HEK293T (cell line): ENCODE measurements at regions not wholly inside any gene's neighbourhood (a gene's known extent, or its start where the extent isn't known, plus 50 kb on each side); places are given as distances from the start of the nearest gene placed in this dataset.
"Not testable (repeated sequence)": the region's sequence is repeated elsewhere in the genome, so short reads cannot be mapped to it uniquely, and the experiment has no call there.

ENCODE experiments used
- CTCF ChIA-PET: fragments of 350-600 bp; formaldehyde crosslinking; extraction: SDS; loops from one replicate; lab custom pipeline; 2021; ENCODE audit warnings: antibody characterized with exemption, inconsistent platforms; lab: Yijun Ruan, JAX
- POLR2A ChIA-PET: fragments of 350-600 bp; formaldehyde crosslinking; extraction: SDS; loops from one replicate; lab custom pipeline; 2020; ENCODE audit warnings: antibody characterized with exemption, inconsistent platforms; lab: Yijun Ruan, JAX
- DNase-seq: peaks from one replicate; pipeline ENCODE4 v3.0.0; 2012; ENCODE audit warnings: mixed read lengths; ENCODE audit errors: extremely low spot score
- ARNT ChIP-seq: fragments of 450-650 bp; IDR thresholded peaks from 2 replicates; pipeline ENCODE4 v1.6.1; 2017; ENCODE audit warnings: mild to moderate bottlenecking
- BHLHE40 ChIP-seq: fragments of 450-650 bp; IDR thresholded peaks from 2 replicates; pipeline ENCODE4 v1.6.1; 2016; ENCODE audit warnings: mild to moderate bottlenecking, moderate library complexity, borderline replicate concordance
- CTBP1 ChIP-seq: fragments of 450-650 bp; IDR thresholded peaks from 2 replicates; pipeline ENCODE4 v1.6.1; 2016; ENCODE audit warnings: borderline replicate concordance
- ELF4 ChIP-seq: fragments of 450-650 bp; IDR thresholded peaks from 2 replicates; pipeline ENCODE4 v1.6.1; 2017; ENCODE audit warnings: antibody characterized with exemption
- FOXA1 ChIP-seq: fragments of 450-650 bp; IDR thresholded peaks from 2 replicates; pipeline ENCODE4 v1.6.1; 2016; ENCODE audit warnings: mild to moderate bottlenecking
- FOXK2 ChIP-seq: fragments of 450-650 bp; IDR thresholded peaks from 2 replicates; pipeline ENCODE4 v1.6.1; 2016; ENCODE audit warnings: mild to moderate bottlenecking
- FOXM1 ChIP-seq: fragments of 450-650 bp; IDR thresholded peaks from 2 replicates; pipeline ENCODE4 v1.6.1; 2017; ENCODE audit warnings: mild to moderate bottlenecking, borderline replicate concordance
- HDGF ChIP-seq: fragments of 450-650 bp; IDR thresholded peaks from 2 replicates; pipeline ENCODE4 v1.6.1; 2017; ENCODE audit warnings: antibody characterized with exemption, borderline replicate concordance
- L3MBTL2 ChIP-seq: fragments of 450-650 bp; conservative IDR thresholded peaks from 2 replicates; pipeline ENCODE4 v1.6.1; 2016; ENCODE audit warnings: mild to moderate bottlenecking
- LEF1 ChIP-seq: fragments of 450-650 bp; IDR thresholded peaks from 2 replicates; pipeline ENCODE4 v1.6.1; 2017; ENCODE audit warnings: mild to moderate bottlenecking, borderline replicate concordance
- NFRKB ChIP-seq: fragments of 450-650 bp; IDR thresholded peaks from 2 replicates; pipeline ENCODE4 v1.6.1; 2016; ENCODE audit warnings: mild to moderate bottlenecking, moderate library complexity
- SP1 ChIP-seq: fragments of 450-650 bp; IDR thresholded peaks from 2 replicates; pipeline ENCODE4 v1.6.1; 2017
- SUZ12 ChIP-seq: fragments of 450-650 bp; IDR thresholded peaks from 2 replicates; pipeline ENCODE4 v1.6.1; 2016; ENCODE audit warnings: mild to moderate bottlenecking
- TARDBP ChIP-seq: fragments of 450-650 bp; IDR thresholded peaks from 2 replicates; pipeline ENCODE4 v1.6.1; 2016
- ZNF384 ChIP-seq: fragments of 450-650 bp; IDR thresholded peaks from 2 replicates; pipeline ENCODE4 v1.6.1; 2016
- TF ChIP-seq, protein P1 (sequence below): fragments of 450-650 bp; IDR thresholded peaks from 2 replicates; pipeline ENCODE4 v1.6.1; 2016

DNA sequence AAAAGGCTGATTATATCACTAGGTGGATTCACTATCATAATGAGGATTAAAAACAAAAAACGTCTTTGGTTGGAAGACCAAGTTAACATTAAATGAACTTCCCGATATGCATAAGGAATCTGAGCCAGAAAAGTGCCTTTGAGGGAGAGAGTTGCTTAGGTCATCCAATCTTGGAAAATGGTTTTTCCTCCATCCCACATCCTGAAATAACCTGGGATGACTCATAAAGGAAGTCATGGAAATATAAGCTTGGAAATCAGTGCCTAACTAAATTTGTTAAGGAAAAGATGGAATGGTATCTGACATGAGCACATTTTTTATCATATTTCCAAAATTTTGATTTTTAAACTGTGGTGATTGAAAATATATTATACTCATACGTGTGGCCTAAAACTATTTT lies 66.0 kb downstream of the KBTBD8 start:
- CTCF ChIA-PET, result no interaction called here

DNA sequence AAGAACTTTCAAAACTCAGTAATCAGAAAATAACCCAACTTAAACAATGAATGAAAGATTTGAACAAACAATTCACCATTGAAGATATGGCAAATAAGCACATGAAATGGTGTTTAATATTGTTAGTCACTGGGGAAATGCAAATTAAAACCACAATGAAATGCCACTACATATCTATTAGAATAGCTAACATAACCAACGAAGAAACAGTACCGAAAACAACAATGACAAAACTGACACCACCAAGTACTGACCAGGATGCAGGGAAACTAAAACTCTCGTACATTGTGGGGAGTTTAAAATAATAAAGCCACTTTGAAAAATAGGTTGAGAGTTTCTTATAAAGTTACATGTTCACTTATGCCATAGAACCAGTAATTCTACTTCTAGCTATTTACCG lies 69.1 kb downstream of the KBTBD8 start:
- CTCF ChIA-PET, result no interaction called here
- no peak for DNase-seq
- POLR2A ChIA-PET, result no interaction called here
- no peak for TF ChIP-seq TARDBP
- no peak for TF ChIP-seq ELF4
- no peak for TF ChIP-seq LEF1
- no peak for TF ChIP-seq SUZ12
- TF ChIP-seq CTBP1, result no peak
- TF ChIP-seq FOXM1, result no peak
- TF ChIP-seq, protein P1, sequence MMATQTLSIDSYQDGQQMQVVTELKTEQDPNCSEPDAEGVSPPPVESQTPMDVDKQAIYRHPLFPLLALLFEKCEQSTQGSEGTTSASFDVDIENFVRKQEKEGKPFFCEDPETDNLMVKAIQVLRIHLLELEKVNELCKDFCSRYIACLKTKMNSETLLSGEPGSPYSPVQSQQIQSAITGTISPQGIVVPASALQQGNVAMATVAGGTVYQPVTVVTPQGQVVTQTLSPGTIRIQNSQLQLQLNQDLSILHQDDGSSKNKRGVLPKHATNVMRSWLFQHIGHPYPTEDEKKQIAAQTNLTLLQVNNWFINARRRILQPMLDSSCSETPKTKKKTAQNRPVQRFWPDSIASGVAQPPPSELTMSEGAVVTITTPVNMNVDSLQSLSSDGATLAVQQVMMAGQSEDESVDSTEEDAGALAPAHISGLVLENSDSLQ, result no peak
- TF ChIP-seq HDGF, result no peak
- no peak for TF ChIP-seq L3MBTL2
- TF ChIP-seq ZNF384, result no peak
- no peak for TF ChIP-seq NFRKB

More for the DNA sequence above, 66.0 kb downstream of the KBTBD8 start:
- DNase-seq, result no peak
- TF ChIP-seq BHLHE40 (no peak), SUZ12 (no peak), HDGF (no peak), SP1 (no peak), LEF1 (no peak), FOXM1 (no peak), FOXK2 (no peak), ELF4 (no peak), TARDBP (no peak), FOXA1 (no peak), NFRKB (no peak), ZNF384 (no peak), ARNT (no peak), CTBP1 (no peak), L3MBTL2 (no peak)
- TF ChIP-seq, protein P1, result no peak
- POLR2A ChIA-PET, result no interaction called here

DNA sequence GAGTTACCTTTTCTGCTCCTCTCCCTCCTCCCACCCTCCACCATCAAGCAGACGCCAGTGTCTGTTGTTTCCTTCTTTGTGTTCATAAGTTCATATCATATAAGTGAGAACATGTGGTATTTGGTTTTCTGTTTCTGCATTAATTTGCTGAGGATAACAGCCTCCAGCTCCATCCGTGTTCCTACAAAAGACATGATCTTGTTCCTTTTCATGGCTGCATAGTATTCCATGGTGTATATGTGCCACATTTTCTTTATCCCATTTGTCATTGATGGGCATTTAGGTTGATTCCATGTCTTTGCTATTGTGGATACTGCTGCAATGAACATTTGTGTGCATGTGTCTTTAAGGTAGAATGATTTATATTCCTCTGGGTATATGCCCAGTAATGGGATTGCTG lies 74.5 kb downstream of the KBTBD8 start:
- DNase-seq, CTCF ChIA-PET, POLR2A ChIA-PET: not testable (repeated sequence)

DNA sequence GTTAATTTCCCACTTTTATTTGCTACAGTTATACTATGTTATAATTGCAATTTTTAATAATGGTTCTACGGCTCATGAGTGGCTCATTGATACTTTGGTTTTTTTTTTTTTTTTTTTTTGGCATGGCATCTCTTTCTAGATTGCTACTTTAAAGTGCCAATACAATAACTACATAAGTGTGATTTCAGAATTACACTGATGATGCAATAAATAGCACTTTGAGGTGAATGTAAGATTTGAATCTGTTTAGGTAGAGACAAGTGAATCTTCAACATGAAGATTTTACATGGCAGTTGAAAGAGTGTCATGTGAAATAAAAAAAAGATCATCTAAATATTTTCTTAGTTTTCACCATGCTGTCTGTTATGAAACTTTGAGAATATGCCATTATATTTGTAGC lies 75.7 kb downstream of the KBTBD8 start:
- CTCF ChIA-PET, result no interaction called here
- TF ChIP-seq HDGF (no peak), ARNT (no peak), FOXK2 (no peak), TARDBP (no peak), SUZ12 (no peak), SP1 (no peak), FOXM1 (no peak), CTBP1 (no peak), FOXA1 (no peak), NFRKB (no peak), LEF1 (no peak), ELF4 (no peak), BHLHE40 (no peak)
- TF ChIP-seq, protein P1, result no peak
- no peak for DNase-seq
- POLR2A ChIA-PET, result no interaction called here

DNA sequence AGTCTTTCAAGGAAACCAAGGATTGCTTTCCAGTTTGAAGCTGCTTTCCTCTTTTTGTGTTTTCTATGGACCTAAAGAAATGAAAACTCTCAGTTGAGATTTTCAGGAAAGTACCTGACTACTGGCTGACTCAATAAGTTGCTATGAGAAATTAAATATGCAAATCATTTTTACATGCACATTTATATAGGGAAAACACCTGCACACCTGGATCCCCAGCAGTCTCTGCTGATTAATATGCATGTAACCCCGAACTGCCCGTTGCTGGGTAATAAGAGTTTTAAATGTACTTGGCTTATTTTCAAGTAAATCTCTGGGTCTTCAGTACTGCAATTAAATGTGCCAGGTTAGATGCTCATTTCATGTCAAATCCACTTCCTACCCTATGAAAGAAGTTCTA lies 77.2 kb downstream of the KBTBD8 start:
- CTCF ChIA-PET, result no interaction called here
- POLR2A ChIA-PET, result no interaction called here
- TF ChIP-seq FOXK2 (no peak), LEF1 (no peak), ZNF384 (no peak), SUZ12 (no peak), L3MBTL2 (no peak), SP1 (no peak), FOXA1 (no peak), BHLHE40 (no peak), HDGF (no peak)
- TF ChIP-seq, protein P1, result no peak
- no peak for DNase-seq

DNA sequence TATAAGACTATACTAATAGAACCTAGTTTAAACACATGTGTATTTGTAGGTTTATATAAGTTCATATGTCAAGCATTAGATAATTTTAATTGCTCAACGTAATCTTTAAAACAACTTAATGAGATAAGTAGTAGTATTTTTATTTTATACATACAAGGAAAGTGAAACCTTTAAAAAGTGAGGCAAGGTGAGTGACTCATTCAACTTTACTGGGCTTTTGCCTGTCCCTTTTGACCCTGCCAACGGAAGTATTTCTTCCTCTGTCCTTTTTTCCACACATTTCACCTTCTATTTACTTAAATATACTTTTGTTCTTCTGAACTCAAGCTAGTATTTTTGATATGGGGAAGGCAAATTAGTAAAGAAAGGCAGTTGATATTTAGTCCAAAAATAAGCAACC lies 78.5 kb downstream of the KBTBD8 start:
- no peak for DNase-seq
- ChIA-PET CTCF (no interaction called here), POLR2A (no interaction called here)
- no peak for TF ChIP-seq BHLHE40
- TF ChIP-seq CTBP1, result no peak
- TF ChIP-seq FOXK2, result no peak
- TF ChIP-seq ARNT, result no peak
- no peak for TF ChIP-seq ELF4
- no peak for TF ChIP-seq TARDBP
- TF ChIP-seq LEF1, result no peak
